Keratinocyte (primary cell): ENCODE measurements at regions not wholly inside any gene's neighbourhood (a gene's known extent, or its start where the extent isn't known, plus 50 kb on each side); places are given as distances from the start of the nearest gene placed in this dataset.

Experiments used
- DNase-seq: peaks from one replicate; pipeline ENCODE4 v3.0.0-alpha.2; 2011; ENCODE audit warnings: low read depth, missing footprints, low spot score
- FAIRE-seq: peaks from 2 replicates; lab custom pipeline; 2011; peaks lifted over from hg19 to GRCh38; lab: Jason Lieb, UNC
- H2AFZ ChIP-seq: 2 replicates; pipeline ENCODE4 v1.6.0; 2012; ENCODE audit warnings: low read length, control low read depth, inconsistent platforms; ENCODE audit not compliant: control insufficient read depth
- H3K27ac ChIP-seq: 2 replicates; pipeline ENCODE4 v1.5.1; 2011; ENCODE audit warnings: low read length; ENCODE audit not compliant: control insufficient read depth, insufficient read depth
- H3K27me3 ChIP-seq: 3 replicates; pipeline ENCODE4 v1.6.0; 2011; ENCODE audit warnings: low read length; ENCODE audit not compliant: control insufficient read depth, insufficient read depth; ENCODE audit errors: extremely low read depth
- H3K36me3 ChIP-seq, 2 experiments: 2 replicates in 1 of 2; 3 replicates in 1 of 2; pipeline ENCODE4 v1.5.1; 2011; ENCODE audit warnings: low read length in 2 of 2, mild to moderate bottlenecking in 1 of 2; ENCODE audit not compliant: control insufficient read depth in 2 of 2, insufficient read depth in 2 of 2; ENCODE audit errors: extremely low read depth in 1 of 2
- H3K4me1 ChIP-seq: 3 replicates; pipeline ENCODE4 v1.5.1; 2011; ENCODE audit warnings: low read length; ENCODE audit not compliant: control insufficient read depth, insufficient read depth; ENCODE audit errors: extremely low read depth
- H3K4me2 ChIP-seq: 3 replicates; pipeline ENCODE4 v1.6.0; 2011; ENCODE audit warnings: low read depth, low read length; ENCODE audit not compliant: control insufficient read depth, insufficient read depth; ENCODE audit errors: extremely low read depth
- H3K4me3 ChIP-seq, 3 experiments: fragments of 200-600 bp in 1 of 3; sonication (generic) in 1 of 3; 2 replicates in 2 of 3; 3 replicates in 1 of 3; pipeline ENCODE4 v1.5.1; 2011 to 2016; ENCODE audit warnings: low read length in 3 of 3, mild to moderate bottlenecking in 3 of 3, control low read depth in 2 of 3, inconsistent platforms in 1 of 3, low read depth in 1 of 3, mixed read lengths in 1 of 3, mixed run types in 1 of 3, moderate library complexity in 1 of 3; ENCODE audit not compliant: control insufficient read depth in 2 of 3, insufficient read depth in 2 of 3; ENCODE audit errors: extremely low read depth in 1 of 3
- H3K79me2 ChIP-seq: 2 replicates; pipeline ENCODE4 v1.6.0; 2012; ENCODE audit warnings: low read length; ENCODE audit not compliant: control insufficient read depth, insufficient read depth
- H3K9ac ChIP-seq: 3 replicates; pipeline ENCODE4 v1.6.0; 2011; ENCODE audit warnings: low read length; ENCODE audit not compliant: control insufficient read depth, insufficient read depth; ENCODE audit errors: extremely low read depth
- H3K9me1 ChIP-seq: 3 replicates; pipeline ENCODE4 v1.6.0; 2011; ENCODE audit warnings: low read length; ENCODE audit not compliant: control insufficient read depth, insufficient read depth; ENCODE audit errors: extremely low read depth
- H3K9me3 ChIP-seq: 2 replicates; pipeline ENCODE4 v1.5.1; 2012; ENCODE audit warnings: low read depth, low read length; ENCODE audit not compliant: control insufficient read depth
- H4K20me1 ChIP-seq: 3 replicates; pipeline ENCODE4 v1.6.0; 2011; ENCODE audit warnings: low read length; ENCODE audit not compliant: control insufficient read depth, insufficient read depth; ENCODE audit errors: extremely low read depth
- CTCF ChIP-seq, 3 experiments: IDR thresholded peaks in 1 of 3; conservative IDR thresholded peaks in 1 of 3; optimal IDR thresholded peaks in 1 of 3; 2 replicates in 2 of 3; 3 replicates in 1 of 3; pipeline versions ENCODE3 to v1.5.1; 2011; ENCODE audit warnings: low read length in 3 of 3, mild to moderate bottlenecking in 3 of 3, moderate library complexity in 2 of 3, control low read depth in 1 of 3, inconsistent platforms in 1 of 3; ENCODE audit not compliant: insufficient read depth in 2 of 3; ENCODE audit errors: extremely low read depth in 1 of 3
- EZH2 ChIP-seq: IDR thresholded peaks from one replicate; pipeline ENCODE4 v1.6.1; 2012; ENCODE audit warnings: inconsistent platforms, mild to moderate bottlenecking, low read length, moderate library complexity
- dilution Hi-C: fragments of 300-500 bp; cut with MboI; formaldehyde crosslinking; loops from one replicate; pipeline ENCODE4 v1.7.0; 2020; ENCODE audit warnings: low sequenced_read_pairs; ENCODE audit not compliant: extremely low pct_ligation_motif_present

- Histone ChIP-seq H3K4me3 (no peak overlapping the region), H3K4me1 (peaks cover 28% of the 10 kb centered on the region), H2AFZ (no peak overlapping the region), H3K27me3 (no peaks in the 10 kb centered on the region), H3K4me2 (no peak overlapping the region), H4K20me1 (no peaks in the 10 kb centered on the region), H3K36me3 (no peaks in the 10 kb centered on the region), H3K9ac (no peak overlapping the region), H3K9me1 (no peaks in the 10 kb centered on the region), H3K79me2 (no peaks in the 10 kb centered on the region), H3K9me3 (no peaks in the 10 kb centered on the region), H3K27ac (no peak overlapping the region)
- DNase-seq = no peak
- dilution Hi-C loops = no loop called here
- FAIRE-seq = no peak
- TF ChIP-seq EZH2 (no peak), CTCF (optimal IDR thresholded peaks at IDR 0.05 in 1 of 3, IDR thresholded peaks at IDR 0.05 in 1 of 3, conservative IDR thresholded peaks at IDR 0.05 in 1 of 3; ENCODE audit: extremely low read depth in 1 of 3, insufficient read depth in 2 of 3, low read length in 3 of 3) (no peak)
Observed at GRCh38 chr6:106802139-106802538, 172.4 kb downstream of the CD24 start.

- peaks cover 28% of the 10 kb centered on the region for H3K4me1 ChIP-seq
- no peak for FAIRE-seq
Observed at GRCh38 chr6:106801256-106801655, 171.9 kb downstream of the QRSL1 start.

More at GRCh38 chr6:106801256-106801655, 171.9 kb downstream of the QRSL1 start:
- Histone ChIP-seq H3K4me3 (no peak overlapping the region), H3K4me2 (no peak overlapping the region), H3K36me3 (no peaks in the 10 kb centered on the region), H3K79me2 (no peaks in the 10 kb centered on the region), H4K20me1 (no peaks in the 10 kb centered on the region), H3K9me1 (no peaks in the 10 kb centered on the region), H3K9me3 (no peaks in the 10 kb centered on the region), H3K27ac (no peak overlapping the region), H3K27me3 (no peaks in the 10 kb centered on the region), H2AFZ (no peak overlapping the region), H3K9ac (no peak overlapping the region)
- TF ChIP-seq CTCF (optimal IDR thresholded peaks at IDR 0.05 in 1 of 3, IDR thresholded peaks at IDR 0.05 in 1 of 3, conservative IDR thresholded peaks at IDR 0.05 in 1 of 3; ENCODE audit: extremely low read depth in 1 of 3, insufficient read depth in 2 of 3, low read length in 3 of 3) = no peak
- TF ChIP-seq EZH2 = no peak
- no peak for DNase-seq
- dilution Hi-C loops = no loop called here
